Body of pancreas (tissue), 4 donors: ENCODE measurements at regions not wholly inside any gene's neighbourhood (a gene's known extent, or its start where the extent isn't known, plus 50 kb on each side); places are given as distances from the start of the nearest gene placed in this dataset.

Experiments
- ATAC-seq: fragments of 150-250 bp; one replicate; pipeline ENCODE4 v1.9.1; 2016
- DNase-seq, 4 donors: peaks; one replicate each; pipeline ENCODE4 v3.0.0-alpha.2; 2019
- H3K27ac ChIP-seq, 4 donors: fragments of 200-600 bp; sonication (generic); 1 replicate in 3 of 4; 2 replicates in 1 of 4; pipeline versions ENCODE4 v1.5.1 to v1.6.1; 2016 to 2019; ENCODE audit warnings: mild to moderate bottlenecking in 1 of 4, mixed read lengths in 1 of 4, moderate library complexity in 1 of 4
- H3K27me3 ChIP-seq, 2 donors: fragments of 200-600 bp; sonication (generic); one replicate each; pipeline ENCODE4 v1.6.0; 2016; ENCODE audit warnings: mild to moderate bottlenecking in 1 of 2
- H3K36me3 ChIP-seq, 2 donors: fragments of 200-600 bp; sonication (generic); replicated peaks in 1 of 2; 2 replicates each; pipeline ENCODE4 v1.5.1; 2016; ENCODE audit warnings: low read depth in 2 of 2; ENCODE audit not compliant: insufficient read depth in 1 of 2
- H3K4me1 ChIP-seq: fragments of 200-600 bp; sonication (generic); one replicate; pipeline ENCODE4 v1.6.0; 2016
- H3K4me3 ChIP-seq, 2 donors: fragments of 200-600 bp; sonication (generic); 1 replicate in 1 of 2; 2 replicates in 1 of 2; pipeline ENCODE4 v1.5.1; 2016 to 2019
- H3K9me3 ChIP-seq, 3 donors: fragments of 200-600 bp; sonication (generic); 1 replicate in 2 of 3; 2 replicates in 1 of 3; pipeline ENCODE4 v1.5.1; 2016
- CTCF ChIP-seq, 7 experiments: fragments of 450-650 bp in 4 of 7; fragments of 200-600 bp in 3 of 7; sonication (generic) in 3 of 7; IDR thresholded peaks; one replicate each; pipeline ENCODE4 v1.5.1; 2016 to 2019; ENCODE audit warnings: antibody characterized with exemption in 7 of 7
- POLR2A ChIP-seq, 3 donors: fragments of 450-650 bp; IDR thresholded peaks; one replicate each; pipeline ENCODE4 v1.6.1; 2016; ENCODE audit warnings: antibody characterized with exemption in 3 of 3, mild to moderate bottlenecking in 2 of 3
- WGBS, 2 donors: methylation state at CpG; one replicate each; pipeline ENCODE4 v1.1.5; 2017; 5-methylcytosine and 5-hydroxymethylcytosine counted together
- intact Hi-C: fragments of 100-400 bp; cut with DNase I; formaldehyde crosslinking; loops from one replicate; pipeline ENCODE4 v1.15.1; 2023

- no peak for ATAC-seq
- TF ChIP-seq CTCF (IDR thresholded peaks at IDR 0.05), result no peak
- no peak for TF ChIP-seq POLR2A (IDR thresholded peaks at IDR 0.05)
- H3K36me3 ChIP-seq, result no peaks in the 10 kb centered on the region
- no peaks in the 10 kb centered on the region for H3K9me3 ChIP-seq
- no peaks in the 10 kb centered on the region for H3K27me3 ChIP-seq
- H3K4me3 ChIP-seq, result no peak overlapping the region
- no peaks in the 10 kb centered on the region for H3K4me1 ChIP-seq
- no peak for DNase-seq
- intact Hi-C loops, result no loop called here
- no peak overlapping the region for H3K27ac ChIP-seq
- WGBS, 2 donors, result 28 to 30% methylated on average over 2 of the region's 2 CpGs
Observed at GRCh38 chr7:86942995-86943394, 116.5 kb downstream of the ELAPOR2 start.

- Histone ChIP-seq H3K4me1 (no peaks in the 10 kb centered on the region), H3K27ac (no peak overlapping the region), H3K27me3 (no peaks in the 10 kb centered on the region), H3K36me3 (no peaks in the 10 kb centered on the region), H3K4me3 (no peak overlapping the region), H3K9me3 (no peaks in the 10 kb centered on the region)
- ATAC-seq (no peak), DNase-seq (no peak)
- intact Hi-C loops, result no loop called here
- TF ChIP-seq CTCF (IDR thresholded peaks at IDR 0.05) (no peak), POLR2A (IDR thresholded peaks at IDR 0.05) (no peak)
- 73 to 74% methylated on average over 2 of the region's 2 CpGs for WGBS, 2 donors
Observed at GRCh38 chr7:86942081-86942480, 117.4 kb downstream of the ELAPOR2 start.

GRCh38 chr7:86939197-86939814 is 120.1 kb downstream of the ELAPOR2 start:
- peak; percentile 16 to 80 (median 74) for TF ChIP-seq CTCF (IDR thresholded peaks at IDR 0.05)
- TF ChIP-seq POLR2A (IDR thresholded peaks at IDR 0.05), result no peak
- peak; percentile 50 to 76 (median 54) for DNase-seq
- intact Hi-C loops, result loop anchor here (5.0 kb wide), 1 partner anchor 298 kb away; no protein-coding TSS in a partner anchor

GRCh38 chr7:86937363-86937878 is 122.0 kb downstream of the ELAPOR2 start:
- ATAC-seq (no peak), DNase-seq (no peak)
- no peak for TF ChIP-seq POLR2A (IDR thresholded peaks at IDR 0.05)
- TF ChIP-seq CTCF (IDR thresholded peaks at IDR 0.05), result no peak
- H3K36me3 ChIP-seq, result no peaks in the 10 kb centered on the region
- H3K27me3 ChIP-seq, result no peaks in the 10 kb centered on the region
- H3K4me3 ChIP-seq, result no peak overlapping the region
- H3K27ac ChIP-seq, result no peak overlapping the region
- H3K9me3 ChIP-seq, result no peaks in the 10 kb centered on the region
- no peaks in the 10 kb centered on the region for H3K4me1 ChIP-seq
- intact Hi-C loops, result loop anchor here (5.0 kb wide), 1 partner anchor 300 kb away; no protein-coding TSS in a partner anchor
- 79 to 82% methylated on average over 2 of the region's 2 CpGs for WGBS, 2 donors

More at GRCh38 chr7:86939197-86939814, 120.1 kb downstream of the ELAPOR2 start:
- no peaks in the 10 kb centered on the region for H3K4me1 ChIP-seq
- ATAC-seq, result peak; percentile 67
- H3K9me3 ChIP-seq, result no peaks in the 10 kb centered on the region
- WGBS, 2 donors, result 4 to 6% methylated on average over 3 of the region's 3 CpGs
- H3K27me3 ChIP-seq, result no peaks in the 10 kb centered on the region
- no peak overlapping the region for H3K4me3 ChIP-seq
- H3K27ac ChIP-seq, result no peak overlapping the region
- no peaks in the 10 kb centered on the region for H3K36me3 ChIP-seq
